ENCODE measurements at regions not wholly inside any gene's neighbourhood (a gene's known extent, or its start where the extent isn't known, plus 50 kb on each side); places are given as distances from the start of the nearest gene placed in this dataset.

- TF ChIP-seq POLR2AphosphoS5 (IDR thresholded peaks at IDR 0.05; ENCODE audit: low read depth, low read length): no peak
- no peak for TF ChIP-seq REST (IDR thresholded peaks at IDR 0.05; ENCODE audit: insufficient read depth in 1 of 2, low read depth in 2 of 2, low read length in 2 of 2)
Observed at GRCh38 chr4:177012918-177013545, 220.3 kb upstream of the VEGFC start.

Data from PFSK-1 (cell line).